K562 (cell line): ENCODE measurements at regions not wholly inside any gene's neighbourhood (a gene's known extent, or its start where the extent isn't known, plus 50 kb on each side); places are given as distances from the start of the nearest gene placed in this dataset.

Experiments
- ATAC-seq: fragments of 200-7000 bp; cut with Tn5 transposase; 3 replicates; pipeline ENCODE4 v1.9.1; 2020; ENCODE audit warnings: moderate library complexity
- BruUV-seq: library from RNA; stranded (reverse); fragments of 400-500 nt; replicated peaks from 2 replicates; lab custom pipeline; 2021; lab: Mats Ljungman, UMichigan
- CTCF ChIA-PET: fragments of 300-600 bp; formaldehyde crosslinking; extraction: SDS; loops from one replicate; lab custom pipeline; 2021; ENCODE audit warnings: low intra/inter-chr PET ratio; lab: Yijun Ruan, JAX
- POLR2A ChIA-PET: fragments of 300-600, 350-650 bp; sonication (Branson Sonifier 250); formaldehyde crosslinking; extraction: SDS; loops from one replicate; lab custom pipeline; 2021; ENCODE audit warnings: antibody characterized with exemption, inconsistent platforms; lab: Yijun Ruan, JAX
- DNase-seq, 4 experiments: peaks; one replicate each; pipeline versions ENCODE4 v3.0.0 to v3.0.0-alpha.2; 2011 to 2018; ENCODE audit warnings: low spot score in 3 of 4, mixed read lengths in 3 of 4; ENCODE audit errors: extremely low read depth in 1 of 4
- FAIRE-seq: peaks from 2 replicates; lab custom pipeline; 2011; peaks lifted over from hg19 to GRCh38; lab: Jason Lieb, UNC
- H2AFZ ChIP-seq: 2 replicates; pipeline ENCODE4 v1.6.0; 2011; ENCODE audit warnings: low read depth, low read length, control low read depth, inconsistent platforms
- H3K27ac ChIP-seq: fragments of 200-600 bp; 3 replicates; pipeline ENCODE4 v1.8.0; 2011; ENCODE audit warnings: low read depth, mild to moderate bottlenecking, control low read depth, inconsistent platforms, low read length, moderate library complexity, mixed read lengths; ENCODE audit errors: extremely low read depth
- H3K27me3 ChIP-seq, 2 experiments: fragments of 300-600 bp in 1 of 2; 2 replicates in 1 of 2; 3 replicates in 1 of 2; pipeline versions ENCODE4 v1.6.0 to v1.8.0; 2011; ENCODE audit warnings: inconsistent platforms in 2 of 2, low read length in 2 of 2, mild to moderate bottlenecking in 1 of 2, mixed read lengths in 1 of 2, moderate library complexity in 1 of 2; ENCODE audit not compliant: control insufficient read depth in 2 of 2, insufficient read depth in 2 of 2
- H3K36me3 ChIP-seq: fragments of 300-600 bp; 3 replicates; pipeline ENCODE4 v1.8.0; 2011; ENCODE audit warnings: mild to moderate bottlenecking, low read length, inconsistent platforms; ENCODE audit not compliant: control insufficient read depth, insufficient read depth
- H3K4me1 ChIP-seq, 2 experiments: fragments of 200-600 bp in 1 of 2; replicated peaks in 1 of 2; 2 replicates in 1 of 2; 3 replicates in 1 of 2; pipeline versions ENCODE4 v1.5.1 to v1.8.0; 2011; ENCODE audit warnings: inconsistent platforms in 2 of 2, low read length in 2 of 2, mild to moderate bottlenecking in 1 of 2, mixed read lengths in 1 of 2, moderate library complexity in 1 of 2; ENCODE audit not compliant: control insufficient read depth in 2 of 2, insufficient read depth in 2 of 2
- H3K4me2 ChIP-seq: 2 replicates; pipeline ENCODE4 v1.6.1; 2011; ENCODE audit warnings: low read length, control low read depth, inconsistent platforms, mixed read lengths; ENCODE audit not compliant: insufficient read depth
- H3K4me3 ChIP-seq: fragments of 200-600 bp; sonication (generic), shearing (Covaris generic); 2 replicates; pipeline ENCODE4 v1.5.1; 2016; ENCODE audit warnings: control low read depth, inconsistent platforms
- H3K79me2 ChIP-seq: fragments of 200-600 bp; 3 replicates; pipeline ENCODE4 v1.8.0; 2011; ENCODE audit warnings: low read length, inconsistent platforms; ENCODE audit not compliant: control insufficient read depth, insufficient read depth
- H3K9ac ChIP-seq, 2 experiments: 2 replicates each; pipeline versions ENCODE4 v1.6.0 to v1.6.1; 2011; ENCODE audit warnings: low read depth in 2 of 2, low read length in 2 of 2, control low read depth in 1 of 2, inconsistent platforms in 1 of 2, mild to moderate bottlenecking in 1 of 2, mixed read lengths in 1 of 2; ENCODE audit not compliant: insufficient read depth in 1 of 2
- H3K9me1 ChIP-seq: one replicate; pipeline ENCODE4 v1.6.0; 2011; ENCODE audit warnings: inconsistent platforms, mild to moderate bottlenecking, low read length, moderate library complexity; ENCODE audit not compliant: control insufficient read depth, insufficient read depth
- H3K9me3 ChIP-seq: replicated peaks from 2 replicates; pipeline ENCODE4 v1.5.1; 2011; ENCODE audit warnings: low read depth, low read length, inconsistent platforms; ENCODE audit not compliant: control insufficient read depth, insufficient read depth
- H4K20me1 ChIP-seq: replicated peaks from 2 replicates; pipeline ENCODE4 v1.6.1; 2011; ENCODE audit warnings: low read length, inconsistent platforms, mixed read lengths; ENCODE audit not compliant: control insufficient read depth, insufficient read depth
- C11orf30 ChIP-seq: fragments of 450-650 bp; IDR thresholded peaks from 2 replicates; pipeline ENCODE4 v1.6.1; 2016; ENCODE audit warnings: low read depth, mild to moderate bottlenecking
- CREB5 ChIP-seq: fragments of 250-450 bp; sonication (Bioruptor Pico); IDR thresholded peaks from 2 replicates; pipeline ENCODE4 v1.5.0; 2020; ENCODE audit warnings: mild to moderate bottlenecking
- KAT2B ChIP-seq: IDR thresholded peaks from one replicate; pipeline ENCODE4 v1.6.1; 2012; ENCODE audit warnings: low read depth, mild to moderate bottlenecking, control low read depth, inconsistent platforms, low read length, moderate library complexity
- POLR2B ChIP-seq: fragments of 450-650 bp; IDR thresholded peaks from 2 replicates; pipeline ENCODE4 v1.6.1; 2018; ENCODE audit warnings: low read depth; ENCODE audit not compliant: partially characterized antibody
- RNF2 ChIP-seq: sonication (generic); IDR thresholded peaks from 2 replicates; pipeline ENCODE4 v1.6.1; 2016
- TEAD4 ChIP-seq, 2 experiments: sonication (generic) in 1 of 2; formaldehyde crosslinking in 1 of 2; IDR thresholded peaks; 2 replicates each; pipeline versions ENCODE4 v1.6.1 to v1.8.0; 2012 to 2022; ENCODE audit warnings: borderline replicate concordance in 1 of 2, inconsistent platforms in 1 of 2, low read length in 1 of 2, mild to moderate bottlenecking in 1 of 2, missing genetic modification reagents in 1 of 2
- ZC3H11A ChIP-seq: IDR thresholded peaks from 2 replicates; pipeline ENCODE4 v1.6.1; 2012; ENCODE audit warnings: low read depth, low read length, improper control_type of control experiment
- ZNF239 ChIP-seq: fragments of 250-450 bp; sonication (Bioruptor Pico); IDR thresholded peaks from 2 replicates; pipeline ENCODE4 v1.4.0; 2020; ENCODE audit warnings: mild to moderate bottlenecking
- ZNF280B ChIP-seq: fragments of 250-450 bp; sonication (Bioruptor Pico); IDR thresholded peaks from 2 replicates; pipeline ENCODE4 v1.5.1; 2021; ENCODE audit warnings: mild to moderate bottlenecking
- ZNF717 ChIP-seq: fragments of 250-450 bp; sonication (Bioruptor Pico); IDR thresholded peaks from 2 replicates; pipeline ENCODE4 v1.5.0; 2021
- ZNF785 ChIP-seq: fragments of 250-450 bp; sonication (Bioruptor Pico); IDR thresholded peaks from 2 replicates; pipeline ENCODE4 v1.4.0; 2020; ENCODE audit warnings: mild to moderate bottlenecking
- WGBS: fragments of 100-300 bp; shearing (Covaris generic); methylation state at CpG from one replicate; pipeline ENCODE4 v1.1.6; 2016; ENCODE audit warnings: low coverage, mixed read lengths; ENCODE audit not compliant: insufficient coverage; ENCODE audit errors: missing lambda C conversion rate; 5-methylcytosine and 5-hydroxymethylcytosine counted together
- in situ Hi-C: fragments of 300-500 bp; cut with MboI; formaldehyde crosslinking; loops from 4 replicates; pipeline ENCODE4 v1.15.0; 2018; ENCODE audit warnings: inconsistent platforms, mixed read lengths
- intact Hi-C: fragments of 100-400 bp; cut with micrococcal nuclease; formaldehyde crosslinking; loops from 2 replicates; pipeline ENCODE4 v1.14.2; 2022

- Histone ChIP-seq H3K27me3 (no peaks in the 10 kb centered on the region), H3K9ac (no peak overlapping the region), H3K36me3 (no peaks in the 10 kb centered on the region), H3K9me3 (no peaks in the 10 kb centered on the region), H4K20me1 (no peaks in the 10 kb centered on the region), H3K79me2 (no peaks in the 10 kb centered on the region), H2AFZ (no peak overlapping the region), H3K9me1 (no peaks in the 10 kb centered on the region), H3K27ac (no peak overlapping the region), H3K4me2 (no peak overlapping the region), H3K4me3 (no peak overlapping the region), H3K4me1 (no peaks in the 10 kb centered on the region)
- in situ Hi-C loops = no loop called here
- TF ChIP-seq CREB5 (no peak), TEAD4 (IDR thresholded peaks at IDR 0.05; ENCODE audit: low read length) (no peak), TEAD4 (CRISPR knock-in tag; IDR thresholded peaks at IDR 0.05; ENCODE audit: borderline replicate concordance) (no peak), KAT2B (no peak), ZC3H11A (no peak), C11orf30 (no peak), ZNF280B (CRISPR knock-in tag) (no peak), ZNF717 (CRISPR knock-in tag) (no peak), ZNF785 (CRISPR knock-in tag) (no peak), ZNF239 (CRISPR knock-in tag) (no peak), RNF2 (no peak), POLR2B (no peak)
- no peak for DNase-seq
- intact Hi-C loops = no loop called here
- CTCF ChIA-PET = no interaction called here
- POLR2A ChIA-PET = no interaction called here
- no peak for ATAC-seq
- no peak for FAIRE-seq
- 0% methylated on average over 2 of the region's 2 CpGs for WGBS
- BruUV-seq = no TSS peak
Observed at GRCh38 chrX:92224406-92224805, 445.2 kb downstream of the PCDH11X start.
